ENCODE measurements at regions not wholly inside any gene's neighbourhood (a gene's known extent, or its start where the extent isn't known, plus 50 kb on each side); places are given as distances from the start of the nearest gene placed in this dataset.

- Histone ChIP-seq H3K27ac (no peak overlapping the region), H3K4me3 (no peak overlapping the region), H3K4me1 (ENCODE audit: control insufficient read depth in 1 of 2, low read depth in 2 of 2) (no peaks in the 10 kb centered on the region), H3K9me3 (no peaks in the 10 kb centered on the region), H3K27me3 (replicated peaks; ENCODE audit: insufficient read depth) (no peaks in the 10 kb centered on the region), H3K36me3 (no peaks in the 10 kb centered on the region)
- no peak for TF ChIP-seq CTCF (IDR thresholded peaks at IDR 0.05)
- DNase-seq (ENCODE audit: low spot score): no peak
- no peak for ATAC-seq (ENCODE audit: insufficient number of reproducible peaks, low FRiP score, low read depth)
These were observed 71.8 kb downstream of the C4orf33 start for GRCh38 chr4:129167640-129168260.

DNA sequence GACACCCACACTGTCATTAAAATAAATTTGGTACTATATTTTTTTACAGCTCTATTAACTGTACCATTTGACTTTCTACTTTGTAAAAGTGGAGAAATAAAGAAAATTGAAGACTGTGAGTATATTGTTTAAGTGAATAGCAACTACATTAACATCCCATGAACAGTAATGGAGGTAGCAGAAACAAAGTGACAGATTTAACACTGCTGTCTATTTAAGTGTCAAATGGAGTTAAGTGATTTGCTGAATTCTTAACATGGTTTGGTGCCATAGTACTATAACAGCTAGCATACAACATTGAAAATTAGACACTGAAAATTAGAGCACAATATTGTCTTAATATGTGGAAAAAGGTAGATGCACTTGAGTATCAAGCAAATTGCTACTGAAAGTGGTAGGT, 76.2 kb downstream of the C4orf33 start:
- H3K27me3 ChIP-seq (replicated peaks; ENCODE audit: insufficient read depth): no peaks in the 10 kb centered on the region
- TF ChIP-seq CTCF (IDR thresholded peaks at IDR 0.05): no peak
- H3K4me3 ChIP-seq: no peak overlapping the region
- ATAC-seq (ENCODE audit: insufficient number of reproducible peaks, low FRiP score, low read depth): no peak
- no peaks in the 10 kb centered on the region for H3K36me3 ChIP-seq
- no peak overlapping the region for H3K27ac ChIP-seq
- H3K4me1 ChIP-seq (ENCODE audit: control insufficient read depth in 1 of 2, low read depth in 2 of 2): no peaks in the 10 kb centered on the region
- H3K9me3 ChIP-seq: no peaks in the 10 kb centered on the region
- DNase-seq (ENCODE audit: low spot score): no peak

GRCh38 chr4:129176864-129177263, 80.9 kb downstream of the C4orf33 start:
- Histone ChIP-seq H3K27ac (no peak overlapping the region), H3K36me3 (no peaks in the 10 kb centered on the region), H3K9me3 (no peaks in the 10 kb centered on the region), H3K4me3 (no peak overlapping the region), H3K27me3 (replicated peaks; ENCODE audit: insufficient read depth) (no peaks in the 10 kb centered on the region), H3K4me1 (ENCODE audit: control insufficient read depth in 1 of 2, low read depth in 2 of 2) (no peaks in the 10 kb centered on the region)
- ATAC-seq (ENCODE audit: insufficient number of reproducible peaks, low FRiP score, low read depth) (no peak), DNase-seq (ENCODE audit: low spot score) (no peak)
- TF ChIP-seq CTCF (IDR thresholded peaks at IDR 0.05): no peak

DNA sequence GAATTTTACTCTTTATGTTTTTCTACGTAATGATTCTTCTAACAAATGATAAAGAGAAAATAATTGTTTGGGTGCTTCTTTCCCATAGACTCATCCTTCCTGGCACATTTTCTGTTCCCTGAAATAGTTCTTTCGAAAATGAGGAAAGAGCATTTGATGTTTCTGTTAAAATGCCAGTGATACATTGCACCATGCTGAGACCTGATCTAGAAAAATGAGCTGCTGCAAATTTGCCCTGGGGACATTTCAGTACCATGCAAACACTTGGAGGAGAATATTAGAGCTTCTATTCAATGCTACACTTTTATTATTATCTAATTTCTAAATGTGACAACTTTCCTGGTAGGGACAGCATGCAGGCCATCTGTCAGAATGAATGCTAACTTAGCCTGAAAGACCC, 83.3 kb downstream of the C4orf33 start:
- no peaks in the 10 kb centered on the region for H3K9me3 ChIP-seq
- TF ChIP-seq CTCF (IDR thresholded peaks at IDR 0.05): no peak
- H3K4me3 ChIP-seq: no peak overlapping the region
- DNase-seq (ENCODE audit: low spot score) (no peak), ATAC-seq (ENCODE audit: insufficient number of reproducible peaks, low FRiP score, low read depth) (no peak)
- no peaks in the 10 kb centered on the region for H3K27me3 ChIP-seq (replicated peaks; ENCODE audit: insufficient read depth)
- no peaks in the 10 kb centered on the region for H3K4me1 ChIP-seq (ENCODE audit: control insufficient read depth in 1 of 2, low read depth in 2 of 2)
- no peaks in the 10 kb centered on the region for H3K36me3 ChIP-seq
- no peak overlapping the region for H3K27ac ChIP-seq

GRCh38 chr4:129189630-129190029, 93.7 kb downstream of the C4orf33 start:
- no peaks in the 10 kb centered on the region for H3K27me3 ChIP-seq (replicated peaks; ENCODE audit: insufficient read depth)
- H3K27ac ChIP-seq: no peak overlapping the region
- no peak for ATAC-seq (ENCODE audit: insufficient number of reproducible peaks, low FRiP score, low read depth)
- DNase-seq (ENCODE audit: low spot score): no peak
- H3K4me3 ChIP-seq: no peak overlapping the region
- no peaks in the 10 kb centered on the region for H3K4me1 ChIP-seq (ENCODE audit: control insufficient read depth in 1 of 2, low read depth in 2 of 2)
- H3K9me3 ChIP-seq: no peaks in the 10 kb centered on the region
- H3K36me3 ChIP-seq: no peaks in the 10 kb centered on the region
- no peak for TF ChIP-seq CTCF (IDR thresholded peaks at IDR 0.05)

All from thoracic aorta (tissue), 2 donors.